GM12874 (cell line): ENCODE measurements at regions not wholly inside any gene's neighbourhood (a gene's known extent, or its start where the extent isn't known, plus 50 kb on each side); places are given as distances from the start of the nearest gene placed in this dataset.

Experiments
- TF ChIP-seq, protein P1 (sequence below): IDR thresholded peaks from 2 replicates; pipeline ENCODE4 v1.5.1; 2011; ENCODE audit warnings: low read depth, mild to moderate bottlenecking, control low read depth, low read length, moderate library complexity; ENCODE audit not compliant: insufficient read depth

DNA sequence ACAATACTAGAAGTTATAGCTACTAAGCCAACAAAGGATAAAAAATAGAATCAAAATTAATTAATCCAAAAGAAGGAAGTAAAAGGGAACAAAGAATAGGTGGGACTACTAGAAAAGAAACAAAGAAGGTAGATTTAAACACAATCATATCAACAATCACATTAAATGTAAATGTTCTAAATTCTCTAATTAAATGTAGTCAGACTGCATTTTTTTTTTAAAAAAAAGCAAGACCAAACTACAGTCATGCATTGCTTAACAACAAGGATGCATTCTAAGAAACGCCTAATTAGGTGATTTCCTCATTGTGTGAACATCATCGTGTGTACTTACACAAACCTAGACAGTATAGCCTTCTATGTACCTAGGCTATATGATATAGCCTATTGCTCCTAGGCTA, 59.7 kb upstream of the ADAM23 start:
- TF ChIP-seq, protein P1, sequence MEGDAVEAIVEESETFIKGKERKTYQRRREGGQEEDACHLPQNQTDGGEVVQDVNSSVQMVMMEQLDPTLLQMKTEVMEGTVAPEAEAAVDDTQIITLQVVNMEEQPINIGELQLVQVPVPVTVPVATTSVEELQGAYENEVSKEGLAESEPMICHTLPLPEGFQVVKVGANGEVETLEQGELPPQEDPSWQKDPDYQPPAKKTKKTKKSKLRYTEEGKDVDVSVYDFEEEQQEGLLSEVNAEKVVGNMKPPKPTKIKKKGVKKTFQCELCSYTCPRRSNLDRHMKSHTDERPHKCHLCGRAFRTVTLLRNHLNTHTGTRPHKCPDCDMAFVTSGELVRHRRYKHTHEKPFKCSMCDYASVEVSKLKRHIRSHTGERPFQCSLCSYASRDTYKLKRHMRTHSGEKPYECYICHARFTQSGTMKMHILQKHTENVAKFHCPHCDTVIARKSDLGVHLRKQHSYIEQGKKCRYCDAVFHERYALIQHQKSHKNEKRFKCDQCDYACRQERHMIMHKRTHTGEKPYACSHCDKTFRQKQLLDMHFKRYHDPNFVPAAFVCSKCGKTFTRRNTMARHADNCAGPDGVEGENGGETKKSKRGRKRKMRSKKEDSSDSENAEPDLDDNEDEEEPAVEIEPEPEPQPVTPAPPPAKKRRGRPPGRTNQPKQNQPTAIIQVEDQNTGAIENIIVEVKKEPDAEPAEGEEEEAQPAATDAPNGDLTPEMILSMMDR, result no peak

- TF ChIP-seq, protein P1, result no peak
Measured at GRCh38 chr2:206387808-206388207, 55.5 kb upstream of the ADAM23 start.

GRCh38 chr2:206388698-206389097, 54.6 kb upstream of the ADAM23 start:
- TF ChIP-seq, protein P1, result no peak

GRCh38 chr2:206389164-206389563, 54.2 kb upstream of the ADAM23 start:
- TF ChIP-seq, protein P1, result no peak

GRCh38 chr2:206390181-206390580, 53.2 kb upstream of the ADAM23 start:
- TF ChIP-seq, protein P1, result no peak

GRCh38 chr2:206392118-206392517, 51.2 kb upstream of the ADAM23 start:
- TF ChIP-seq, protein P1, result peak; percentile 56
